HFF-Myc (cell line): ENCODE measurements at regions not wholly inside any gene's neighbourhood (a gene's known extent, or its start where the extent isn't known, plus 50 kb on each side); places are given as distances from the start of the nearest gene placed in this dataset.

Experiments used
- DNase-seq: peaks from one replicate; pipeline ENCODE4 v3.0.0-alpha.2; 2011; ENCODE audit warnings: low read depth; ENCODE audit errors: extremely low read depth
- H3K4me3 ChIP-seq: replicated peaks from 2 replicates; pipeline ENCODE4 v1.5.1; 2011; ENCODE audit warnings: low read depth, mild to moderate bottlenecking, control low read depth, low read length
- TF ChIP-seq, protein P1 (sequence below): IDR thresholded peaks from 2 replicates; pipeline ENCODE4 v1.5.1; 2012; ENCODE audit warnings: mild to moderate bottlenecking, low read depth, low read length, control low read depth; ENCODE audit errors: missing control alignments

DNA sequence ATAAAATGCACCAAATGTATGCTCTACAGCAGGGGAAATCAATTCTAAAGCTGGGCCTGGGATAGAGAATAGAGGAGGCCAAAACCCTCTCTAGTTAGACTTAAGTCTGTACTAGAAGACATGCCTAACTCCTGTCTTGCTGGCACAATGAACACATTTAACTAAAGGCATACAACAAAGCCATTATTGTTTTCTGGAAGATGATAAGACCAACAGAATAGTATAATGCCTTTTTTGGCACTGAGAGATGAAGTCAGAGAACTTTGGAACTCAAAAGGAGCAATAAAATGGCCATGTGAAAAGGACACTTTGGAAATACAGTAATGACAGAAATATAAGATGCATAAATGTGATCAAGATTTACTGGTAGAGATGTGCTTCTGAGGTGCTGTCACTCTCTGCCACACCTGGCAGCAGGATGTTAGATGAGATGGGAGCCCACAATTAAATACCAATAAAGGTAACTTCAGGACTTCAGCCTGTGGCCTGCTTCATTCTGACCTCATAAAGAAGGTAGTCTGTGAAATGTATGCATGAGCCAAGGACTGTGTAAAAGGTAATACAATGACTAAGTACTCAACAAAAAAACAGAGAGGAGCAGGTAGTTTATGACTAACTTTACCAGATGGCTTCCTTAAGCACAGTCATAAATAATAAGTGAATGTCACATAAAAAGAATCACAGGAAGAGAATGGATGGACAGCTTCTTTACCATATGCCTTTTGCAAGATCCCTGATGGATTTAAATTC, 333.4 kb downstream of the BCKDHB start:
- DNase-seq, result no peak
- TF ChIP-seq, protein P1, sequence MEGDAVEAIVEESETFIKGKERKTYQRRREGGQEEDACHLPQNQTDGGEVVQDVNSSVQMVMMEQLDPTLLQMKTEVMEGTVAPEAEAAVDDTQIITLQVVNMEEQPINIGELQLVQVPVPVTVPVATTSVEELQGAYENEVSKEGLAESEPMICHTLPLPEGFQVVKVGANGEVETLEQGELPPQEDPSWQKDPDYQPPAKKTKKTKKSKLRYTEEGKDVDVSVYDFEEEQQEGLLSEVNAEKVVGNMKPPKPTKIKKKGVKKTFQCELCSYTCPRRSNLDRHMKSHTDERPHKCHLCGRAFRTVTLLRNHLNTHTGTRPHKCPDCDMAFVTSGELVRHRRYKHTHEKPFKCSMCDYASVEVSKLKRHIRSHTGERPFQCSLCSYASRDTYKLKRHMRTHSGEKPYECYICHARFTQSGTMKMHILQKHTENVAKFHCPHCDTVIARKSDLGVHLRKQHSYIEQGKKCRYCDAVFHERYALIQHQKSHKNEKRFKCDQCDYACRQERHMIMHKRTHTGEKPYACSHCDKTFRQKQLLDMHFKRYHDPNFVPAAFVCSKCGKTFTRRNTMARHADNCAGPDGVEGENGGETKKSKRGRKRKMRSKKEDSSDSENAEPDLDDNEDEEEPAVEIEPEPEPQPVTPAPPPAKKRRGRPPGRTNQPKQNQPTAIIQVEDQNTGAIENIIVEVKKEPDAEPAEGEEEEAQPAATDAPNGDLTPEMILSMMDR, result no peak

DNA sequence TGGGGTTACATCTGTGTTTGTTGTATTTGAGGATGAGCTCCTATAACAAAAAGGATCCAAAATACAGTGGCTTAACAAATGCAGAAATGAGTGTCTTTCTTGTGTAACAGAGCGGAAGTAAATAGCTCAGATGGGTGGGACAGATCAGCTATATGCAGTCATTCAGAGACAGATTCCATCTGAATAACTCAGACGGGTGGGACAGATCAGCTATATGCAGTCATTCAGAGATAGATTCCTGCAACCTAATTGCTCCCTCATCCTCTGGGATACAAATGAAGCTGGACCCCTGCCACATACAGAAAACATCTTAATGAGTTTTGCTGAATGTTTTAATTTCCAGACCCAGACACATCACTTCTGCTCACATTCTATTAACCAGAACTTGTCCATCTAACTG, 332.3 kb downstream of the BCKDHB start:
- peak; percentile 59 for DNase-seq
- TF ChIP-seq, protein P1, result no peak
- H3K4me3 ChIP-seq, result no peak overlapping the region

More for the DNA sequence above, 333.4 kb downstream of the BCKDHB start:
- H3K4me3 ChIP-seq, result no peak overlapping the region

- TF ChIP-seq, protein P1, result no peak
- DNase-seq, result no peak
- H3K4me3 ChIP-seq, result no peak overlapping the region
Observed at GRCh38 chr6:80437801-80438200, 331.3 kb downstream of the BCKDHB start.

GRCh38 chr6:80437221-80437620, 330.8 kb downstream of the BCKDHB start:
- TF ChIP-seq, protein P1, result no peak
- no peak for DNase-seq
- H3K4me3 ChIP-seq, result no peak overlapping the region

DNA sequence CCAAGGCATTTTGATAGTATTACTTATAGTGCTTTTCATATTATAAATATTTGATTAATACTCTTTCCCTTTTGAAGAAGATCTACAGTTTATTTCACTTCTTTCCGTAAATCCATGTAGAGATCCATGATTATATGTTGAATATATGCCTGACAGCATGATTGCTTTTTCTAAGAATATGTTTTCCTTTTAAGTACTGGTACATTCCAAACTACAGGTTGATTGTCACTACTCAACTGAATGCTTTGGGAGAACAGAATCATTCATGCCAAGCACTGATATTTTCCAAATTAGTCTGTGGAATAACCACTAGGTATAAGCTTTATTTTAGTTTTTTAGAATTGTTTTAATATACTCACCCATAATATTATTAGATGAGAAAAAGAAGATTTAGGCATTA, 330.2 kb downstream of the BCKDHB start:
- TF ChIP-seq, protein P1, result no peak
- DNase-seq, result no peak

DNA sequence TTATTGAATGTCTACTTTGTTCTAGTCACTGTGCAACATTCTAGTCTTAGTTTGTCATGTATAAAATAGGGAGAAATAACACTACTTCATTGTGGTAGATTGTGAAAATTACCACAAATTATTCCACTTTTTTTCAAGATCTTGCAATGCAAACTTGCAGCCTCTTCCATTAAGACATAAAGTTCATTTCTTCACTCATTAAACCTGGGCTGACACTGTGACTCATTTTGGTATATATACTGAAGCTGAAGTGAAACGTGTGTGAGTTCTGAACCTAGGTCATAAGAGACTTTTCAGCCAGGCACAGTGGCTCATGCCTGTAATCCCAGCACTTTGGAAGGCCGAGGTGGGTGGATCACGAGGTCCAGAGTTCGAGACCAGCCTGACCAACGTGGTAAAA, 329.0 kb downstream of the BCKDHB start:
- TF ChIP-seq, protein P1, result no peak
- no peak overlapping the region for H3K4me3 ChIP-seq
- no peak for DNase-seq

More for the DNA sequence above, 330.2 kb downstream of the BCKDHB start:
- H3K4me3 ChIP-seq, result no peak overlapping the region
